ENCODE measurements at regions not wholly inside any gene's neighbourhood (a gene's known extent, or its start where the extent isn't known, plus 50 kb on each side); places are given as distances from the start of the nearest gene placed in this dataset.

GRCh38 chr5:173711466-173711865 lies 95.0 kb upstream of the BOD1 start:
- TF ChIP-seq CTCF (IDR thresholded peaks at IDR 0.05 in 2 of 3, conservative IDR thresholded peaks at IDR 0.05 in 1 of 3; ENCODE audit: insufficient read depth in 2 of 3, low read depth in 1 of 3, low read length in 3 of 3) (no peak), TARDBP (IDR thresholded peaks at IDR 0.05) (no peak), CHAMP1 (IDR thresholded peaks at IDR 0.05) (no peak), RBFOX2 (IDR thresholded peaks at IDR 0.05; ENCODE audit: low read depth, low read length) (no peak), FOXP4 (CRISPR knock-in tag; IDR thresholded peaks at IDR 0.05; ENCODE audit: borderline replicate concordance) (no peak), REST (IDR thresholded peaks at IDR 0.05; ENCODE audit: borderline replicate concordance) (no peak), REST (CRISPR knock-in tag; IDR thresholded peaks at IDR 0.05; ENCODE audit: low read depth) (no peak), E4F1 (CRISPR knock-in tag; IDR thresholded peaks at IDR 0.05; ENCODE audit: borderline replicate concordance) (no peak), GATAD2B (IDR thresholded peaks at IDR 0.05; ENCODE audit: borderline replicate concordance) (no peak), HDAC2 (IDR thresholded peaks at IDR 0.05) (no peak), HNRNPUL1 (IDR thresholded peaks at IDR 0.05; ENCODE audit: low read length) (no peak), ZNF384 (IDR thresholded peaks at IDR 0.05; ENCODE audit: low read depth, low read length) (no peak), FOXK1 (CRISPR knock-in tag; IDR thresholded peaks at IDR 0.05; ENCODE audit: borderline replicate concordance) (no peak), HCFC1 (IDR thresholded peaks at IDR 0.05; ENCODE audit: low read depth, low read length) (no peak)

Measured in K562 (cell line).